NCI-H1105 treated with DMSO at 0.1 percent for 48 hours (cell line): ENCODE measurements at regions not wholly inside any gene's neighbourhood (a gene's known extent, or its start where the extent isn't known, plus 50 kb on each side); places are given as distances from the start of the nearest gene placed in this dataset.

Experiments used
- DNase-seq: peaks from one replicate; lab custom pipeline; 2025; lab: John Stamatoyannopoulos, UW

DNA sequence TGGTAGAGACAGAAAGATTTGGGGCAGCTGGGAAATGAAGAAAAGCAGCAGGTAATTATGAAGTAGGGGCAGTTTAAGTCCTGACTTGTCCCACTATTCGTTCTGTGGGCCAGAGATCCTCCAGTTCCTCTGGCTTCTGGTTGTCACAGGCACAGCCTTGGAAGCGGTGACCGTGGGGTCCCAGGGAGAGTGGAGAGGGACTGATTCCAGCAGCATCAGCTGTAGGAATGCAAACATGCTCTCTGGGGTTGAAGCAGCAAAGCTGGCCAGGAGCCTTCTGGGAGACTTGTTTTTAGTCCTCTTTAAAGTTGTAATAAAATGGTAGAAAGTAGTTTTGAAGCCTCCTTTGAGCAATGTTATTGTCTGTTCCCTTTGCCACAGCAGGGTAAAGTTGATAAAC, 488.0 kb downstream of the LMO4 start:
- no peak for DNase-seq

DNA sequence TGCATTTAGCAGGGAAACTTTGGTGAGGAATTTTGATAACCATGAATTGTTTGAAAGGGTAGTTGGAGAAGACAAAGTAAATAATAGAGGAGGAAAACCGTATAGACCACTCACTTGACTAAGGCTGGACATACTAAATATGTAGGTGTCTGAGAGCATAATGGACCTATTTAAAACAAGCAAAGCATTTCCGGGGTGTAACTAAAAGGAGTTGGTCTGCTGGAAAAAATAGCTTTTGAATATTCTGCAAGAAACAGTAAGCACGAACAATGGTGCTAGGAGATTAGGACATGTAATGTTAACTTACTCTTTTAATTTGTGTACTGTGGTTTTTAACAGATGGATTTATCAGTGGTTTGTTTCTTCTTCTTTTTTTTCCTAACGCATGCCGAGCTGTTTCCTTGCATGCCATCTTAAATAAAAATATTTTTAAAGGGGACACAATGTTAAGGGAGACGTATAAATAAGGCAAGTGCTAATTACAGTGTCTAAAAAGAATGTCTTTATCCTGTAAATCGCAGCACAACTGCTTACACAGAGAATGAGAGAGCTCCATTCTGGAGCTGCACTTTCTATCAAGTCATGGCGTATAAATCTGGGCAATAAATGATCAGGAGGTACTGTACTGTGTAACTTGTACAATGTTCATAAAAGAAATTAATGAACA, 492.1 kb downstream of the LMO4 start:
- no peak for DNase-seq

GRCh38 chr1:87821335-87821697, 492.6 kb downstream of the LMO4 start:
- no peak for DNase-seq

GRCh38 chr1:87826681-87827251, 498.1 kb downstream of the LMO4 start:
- DNase-seq, result no peak

DNA sequence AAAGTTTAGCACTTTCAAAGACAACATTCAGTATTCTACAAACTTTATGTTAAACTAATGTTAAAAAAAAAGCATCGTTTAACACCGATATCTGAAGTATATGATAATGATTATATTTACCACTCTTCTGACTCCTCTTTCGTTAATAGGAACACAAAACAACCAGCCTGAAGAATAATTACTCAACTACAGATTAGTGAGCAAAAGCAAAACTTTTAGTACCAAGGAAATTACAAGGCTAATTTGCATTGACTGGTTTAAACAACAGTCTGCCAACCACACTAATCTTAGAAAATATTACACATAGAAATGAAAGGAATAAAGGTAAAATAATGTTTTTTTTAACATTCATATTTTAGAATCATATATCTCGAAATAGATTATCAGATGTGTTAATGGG, 500.7 kb downstream of the LMO4 start:
- no peak for DNase-seq

DNA sequence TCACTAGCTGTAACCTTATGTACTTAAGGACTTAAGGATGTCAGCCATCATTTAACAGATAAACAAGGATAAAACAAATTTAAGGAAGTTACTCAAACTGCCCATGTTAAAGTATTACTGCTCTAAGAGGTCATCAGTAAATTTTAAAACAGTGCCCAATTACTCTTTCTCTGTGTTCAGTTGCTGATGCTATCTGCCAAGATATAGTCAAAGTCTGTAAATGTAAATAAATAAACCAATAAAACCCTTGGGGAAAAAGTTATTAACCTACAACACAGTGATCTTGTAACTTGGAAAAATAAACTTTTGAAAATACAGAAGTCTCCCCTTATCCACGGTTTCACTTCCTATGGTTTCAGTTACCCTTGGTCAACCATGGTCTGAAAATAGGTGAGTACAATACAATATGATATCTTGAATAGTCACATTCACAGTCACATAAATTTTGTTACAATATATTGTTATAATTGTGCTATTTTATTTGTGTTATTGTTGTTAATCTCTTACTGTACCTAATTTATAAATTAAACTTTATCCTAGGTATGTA, 501.8 kb downstream of the LMO4 start:
- DNase-seq, result no peak

DNA sequence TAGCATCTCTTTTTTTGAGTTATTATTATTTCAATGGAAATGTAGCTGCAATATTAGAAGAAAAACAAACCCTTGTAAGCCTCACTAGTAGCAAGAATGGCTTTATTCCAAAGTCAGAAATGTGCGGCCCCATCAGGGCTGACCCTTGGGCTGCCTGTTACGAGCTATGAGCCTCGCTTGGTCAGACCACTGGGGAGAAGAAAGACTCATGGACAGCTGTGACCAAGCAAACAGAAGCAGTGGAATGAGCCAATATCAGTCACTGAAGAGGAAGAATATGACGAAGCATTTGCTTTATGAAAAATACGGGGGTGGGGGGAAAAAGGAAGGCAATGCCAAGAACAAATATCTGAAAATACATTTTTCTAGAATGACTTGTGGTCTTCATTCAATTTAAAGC, 504.5 kb downstream of the LMO4 start:
- no peak for DNase-seq

- DNase-seq, result no peak
These were observed 505.5 kb downstream of the LMO4 start for GRCh38 chr1:87834151-87834550.

DNA sequence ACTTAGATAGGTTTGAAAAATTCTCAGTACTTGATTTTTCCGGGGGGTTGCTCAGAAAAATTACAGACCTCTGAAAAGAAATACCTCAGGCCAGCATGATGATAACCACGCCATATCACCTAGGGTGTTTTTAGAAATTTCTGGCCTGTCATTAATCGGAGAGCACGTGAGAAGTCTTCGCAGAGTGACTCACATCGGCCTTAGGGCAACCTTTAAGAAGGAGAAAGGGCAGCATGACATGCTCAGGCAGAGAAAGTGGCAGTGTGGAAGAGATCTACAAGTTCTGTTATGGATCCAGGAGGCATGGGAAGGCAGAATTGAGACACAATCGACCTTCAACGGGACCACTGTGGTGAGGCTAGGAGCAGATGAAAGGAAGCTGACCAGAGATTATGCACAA, 506.3 kb downstream of the LMO4 start:
- no peak for DNase-seq

DNA sequence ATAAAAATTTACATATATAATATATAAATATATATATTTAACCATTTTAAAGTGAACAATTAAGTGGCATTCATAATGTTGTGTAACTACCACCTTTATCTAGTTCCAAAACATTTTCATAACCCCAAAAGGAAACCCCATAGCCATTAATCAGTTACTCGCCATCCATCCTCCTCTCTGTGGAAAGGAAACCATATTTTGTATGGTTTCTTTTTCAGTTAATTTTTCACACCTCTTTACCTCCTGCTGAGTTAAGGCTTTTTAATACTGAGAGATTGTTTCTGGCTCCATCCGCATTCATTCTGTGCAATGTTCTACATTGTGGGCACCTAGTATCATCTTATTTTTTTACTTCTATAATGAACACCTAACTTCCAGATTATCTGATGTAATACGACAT, 512.1 kb downstream of the LMO4 start:
- no peak for DNase-seq

GRCh38 chr1:87841332-87841731, 512.7 kb downstream of the LMO4 start:
- DNase-seq, result no peak

- DNase-seq, result no peak
These were observed 513.5 kb downstream of the LMO4 start for GRCh38 chr1:87842156-87842555.

GRCh38 chr1:87844251-87844650, 515.6 kb downstream of the LMO4 start:
- no peak for DNase-seq

GRCh38 chr1:87851490-87851889, 522.8 kb downstream of the LMO4 start:
- DNase-seq, result no peak

DNA sequence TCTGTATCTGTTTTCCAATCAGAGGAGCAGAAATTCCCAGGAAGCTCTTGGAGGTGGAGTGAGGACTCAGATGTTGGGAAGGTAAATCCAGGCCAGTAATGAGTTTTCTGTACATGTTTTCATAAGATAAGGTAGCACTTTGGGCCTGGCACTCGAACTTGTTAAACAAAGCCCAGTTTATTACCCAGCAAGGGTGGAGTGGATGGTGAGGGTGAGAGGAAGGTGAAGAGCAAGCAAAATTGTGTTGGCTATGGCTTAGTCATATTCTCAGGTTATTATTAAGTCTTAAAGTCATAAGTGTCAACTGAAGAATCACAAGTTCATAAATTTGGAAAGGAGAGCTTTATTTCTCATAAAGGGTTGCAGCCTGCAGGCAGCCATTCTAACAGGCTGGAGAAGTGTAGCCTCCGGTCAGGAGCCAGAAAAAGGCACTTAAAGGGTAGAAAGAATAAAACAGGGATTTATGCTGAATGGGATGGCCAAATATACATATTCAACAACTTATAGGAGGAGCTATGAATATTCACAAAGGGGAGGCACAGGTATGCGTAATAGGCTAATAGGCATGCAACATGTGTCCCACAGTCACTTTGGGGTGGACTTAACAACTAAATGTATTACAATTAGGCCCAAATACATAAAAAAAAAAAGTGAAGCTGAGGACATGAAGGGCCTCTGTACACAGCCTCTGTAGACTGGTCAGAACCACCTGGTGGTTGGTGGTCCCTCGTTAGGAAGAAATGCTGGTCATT, 523.9 kb downstream of the LMO4 start:
- DNase-seq, result no peak

GRCh38 chr1:87853576-87854351, 525.1 kb downstream of the LMO4 start:
- DNase-seq, result no peak

DNA sequence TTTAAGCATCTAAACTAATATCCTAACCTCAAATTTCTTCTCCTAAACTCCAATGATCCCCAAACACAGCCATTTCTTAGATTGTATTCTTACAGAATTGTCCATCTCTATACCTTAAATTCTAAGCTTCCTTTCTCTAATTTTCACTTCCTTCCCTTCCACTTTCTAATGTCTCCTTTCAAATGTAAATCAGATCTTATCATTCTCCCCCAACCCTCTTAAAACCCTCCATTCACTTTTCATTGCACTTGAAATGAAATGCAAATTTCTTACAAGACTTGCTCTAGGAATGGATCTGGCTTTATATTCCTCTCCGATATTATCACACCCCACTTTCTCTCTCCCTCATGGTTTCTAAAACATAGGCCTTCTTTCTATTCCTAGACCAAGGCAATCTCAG, 534.6 kb downstream of the LMO4 start:
- no peak for DNase-seq

- DNase-seq, result no peak
These were observed 536.0 kb downstream of the LMO4 start for GRCh38 chr1:87864676-87865075.

- DNase-seq, result no peak
These were observed 537.7 kb downstream of the LMO4 start for GRCh38 chr1:87866416-87866815.

GRCh38 chr1:87867626-87868025, 538.9 kb downstream of the LMO4 start:
- no peak for DNase-seq

DNA sequence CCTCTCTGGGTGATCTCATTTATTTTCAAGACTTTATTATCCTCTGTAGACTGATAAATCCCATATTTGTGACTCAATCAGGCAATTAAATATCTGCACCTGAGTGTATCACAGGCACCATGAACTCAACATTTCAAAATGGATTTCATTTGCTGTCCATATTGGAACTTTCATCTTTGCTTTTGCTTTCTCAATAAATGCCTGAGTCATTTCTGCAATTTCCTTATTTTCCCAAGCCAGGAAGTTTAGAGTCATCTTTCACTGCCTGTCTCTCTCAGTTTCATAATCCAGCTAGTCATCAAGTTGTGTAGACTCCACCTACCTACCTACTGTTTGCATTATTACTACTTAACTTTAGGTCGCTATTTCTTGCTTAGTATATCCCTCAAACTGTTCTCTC, 540.9 kb downstream of the LMO4 start:
- no peak for DNase-seq

DNA sequence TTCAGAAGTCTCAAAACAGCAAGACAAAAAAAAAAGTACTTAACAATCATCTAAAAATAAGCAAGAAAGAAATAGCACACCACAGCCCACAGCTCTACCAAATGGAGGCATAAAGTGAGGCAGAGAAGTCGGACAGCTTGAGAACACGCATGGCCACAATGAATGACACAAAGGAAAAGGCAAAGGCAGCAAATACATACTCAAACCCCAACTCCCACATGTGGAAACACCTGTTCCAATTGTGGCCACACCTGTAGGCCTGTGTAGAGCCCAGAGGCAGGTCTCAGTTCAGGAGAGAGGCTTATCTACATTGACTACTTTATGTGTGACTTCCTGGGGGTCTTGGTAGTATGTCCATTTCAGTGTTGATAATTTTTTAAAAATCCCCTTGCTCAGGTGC, 543.5 kb downstream of the LMO4 start:
- no peak for DNase-seq

DNA sequence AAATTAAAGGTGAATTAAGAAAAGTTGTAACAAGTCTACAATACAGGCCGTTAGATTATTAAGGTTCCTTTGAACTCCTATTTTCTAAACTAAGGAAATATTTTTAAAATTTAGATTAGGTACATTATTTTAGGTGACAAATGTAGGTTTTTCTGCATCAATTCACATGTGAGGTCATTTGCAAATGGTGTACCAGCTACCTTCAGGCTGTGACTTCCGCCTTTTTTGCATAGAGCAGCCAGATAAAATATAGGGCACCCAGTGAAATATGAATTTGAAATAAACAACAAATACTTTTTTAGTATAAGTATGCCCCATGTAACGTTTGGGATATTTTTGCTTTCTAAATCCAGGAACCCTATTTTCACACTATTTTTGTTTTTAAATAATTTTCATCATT, 544.0 kb downstream of the LMO4 start:
- DNase-seq, result no peak
